CD14-positive monocyte (primary cell): ENCODE measurements at regions not wholly inside any gene's neighbourhood (a gene's known extent, or its start where the extent isn't known, plus 50 kb on each side); places are given as distances from the start of the nearest gene placed in this dataset.

Experiments used
- DNase-seq, 3 donors: peaks; one replicate each; pipeline ENCODE4 v3.0.0-alpha.2; 2011 to 2022
- H2AFZ ChIP-seq: 2 replicates; pipeline ENCODE4 v1.6.0; 2012; ENCODE audit warnings: mild to moderate bottlenecking, low read depth, low read length, inconsistent platforms; ENCODE audit not compliant: insufficient read depth, poor library complexity, severe bottlenecking
- H3K27ac ChIP-seq, 2 donors: 1 replicate in 1 of 2; 2 replicates in 1 of 2; pipeline ENCODE4 v1.5.1; 2012 to 2013; ENCODE audit warnings: low read length in 2 of 2, control low read depth in 1 of 2, inconsistent platforms in 1 of 2, low read depth in 1 of 2, mild to moderate bottlenecking in 1 of 2
- H3K27me3 ChIP-seq, 2 donors: one replicate each; pipeline versions ENCODE4 v1.6.0 to v1.6.1; 2011 to 2013; ENCODE audit warnings: low read length in 2 of 2; ENCODE audit not compliant: control insufficient read depth in 2 of 2, insufficient read depth in 2 of 2
- H3K36me3 ChIP-seq, 2 donors: replicated peaks in 1 of 2; 1 replicate in 1 of 2; 2 replicates in 1 of 2; pipeline versions ENCODE4 v1.5.1 to v1.6.1; 2012 to 2013; ENCODE audit warnings: low read length in 2 of 2, control low read depth in 1 of 2, inconsistent platforms in 1 of 2, mild to moderate bottlenecking in 1 of 2; ENCODE audit not compliant: insufficient read depth in 2 of 2, control insufficient read depth in 1 of 2
- H3K4me1 ChIP-seq, 2 donors: 1 replicate in 1 of 2; 2 replicates in 1 of 2; pipeline versions ENCODE4 v1.5.1 to v1.6.1; 2012 to 2013; ENCODE audit warnings: low read length in 2 of 2, control low read depth in 1 of 2, inconsistent platforms in 1 of 2, mild to moderate bottlenecking in 1 of 2, moderate library complexity in 1 of 2; ENCODE audit not compliant: insufficient read depth in 2 of 2, control insufficient read depth in 1 of 2
- H3K4me2 ChIP-seq: replicated peaks from 2 replicates; pipeline ENCODE3; 2012; ENCODE audit warnings: low read length, moderate library complexity, mild to moderate bottlenecking; ENCODE audit not compliant: poor library complexity, severe bottlenecking; ENCODE audit errors: extremely low read depth
- H3K4me3 ChIP-seq, 3 experiments: fragments of 200-600 bp in 1 of 3; sonication (generic) in 1 of 3; replicated peaks in 1 of 3; 1 replicate in 2 of 3; 2 replicates in 1 of 3; pipeline ENCODE4 v1.5.1; 2011 to 2013; ENCODE audit warnings: low read length in 3 of 3, mild to moderate bottlenecking in 3 of 3, control low read depth in 2 of 3, low read depth in 2 of 3, inconsistent platforms in 1 of 3, moderate library complexity in 1 of 3
- H3K79me2 ChIP-seq: 2 replicates; pipeline ENCODE4 v1.6.0; 2012; ENCODE audit warnings: mild to moderate bottlenecking, control low read depth, inconsistent platforms, low read length, moderate library complexity; ENCODE audit not compliant: insufficient read depth
- H3K9ac ChIP-seq: 2 replicates; pipeline ENCODE4 v1.6.0; 2017; ENCODE audit warnings: low read length, mild to moderate bottlenecking; ENCODE audit not compliant: insufficient read depth, poor library complexity, severe bottlenecking
- H3K9me3 ChIP-seq, 2 donors: replicated peaks in 1 of 2; 1 replicate in 1 of 2; 2 replicates in 1 of 2; pipeline versions ENCODE4 v1.5.1 to v1.6.1; 2012 to 2013; ENCODE audit warnings: low read length in 2 of 2, control low read depth in 1 of 2; ENCODE audit not compliant: control insufficient read depth in 1 of 2, insufficient read depth in 1 of 2
- H4K20me1 ChIP-seq: 2 replicates; pipeline ENCODE4 v1.6.0; 2012; ENCODE audit warnings: mild to moderate bottlenecking, low read length, control low read depth, moderate library complexity; ENCODE audit not compliant: insufficient read depth
- H3K27ac Mint-ChIP-seq, 7 donors: one replicate each; pipeline ENCODE4 v1.8.0; 2020; ENCODE audit warnings: mild to moderate bottlenecking in 7 of 7, mixed read lengths in 7 of 7, moderate library complexity in 6 of 7, inconsistent platforms in 2 of 7
- H3K27me3 Mint-ChIP-seq, 3 donors: one replicate each; pipeline ENCODE4 v1.8.0; 2021 to 2022; ENCODE audit warnings: low read depth in 3 of 3, mild to moderate bottlenecking in 3 of 3, mixed read lengths in 3 of 3, moderate library complexity in 3 of 3, inconsistent platforms in 1 of 3
- H3K36me3 Mint-ChIP-seq, 2 donors: one replicate each; pipeline ENCODE4 v1.8.0; 2020; ENCODE audit warnings: mixed read lengths in 2 of 2, inconsistent platforms in 1 of 2, mild to moderate bottlenecking in 1 of 2
- H3K4me1 Mint-ChIP-seq: one replicate; pipeline ENCODE4 v1.8.0; 2020; ENCODE audit warnings: mild to moderate bottlenecking, mixed read lengths
- H3K4me3 Mint-ChIP-seq, 2 donors: one replicate each; pipeline ENCODE4 v1.8.0; 2020; ENCODE audit warnings: mild to moderate bottlenecking in 2 of 2, mixed read lengths in 2 of 2, moderate library complexity in 1 of 2
- H3K9me3 Mint-ChIP-seq, 7 donors: one replicate each; pipeline ENCODE4 v1.8.0; 2020 to 2022; ENCODE audit warnings: mixed read lengths in 7 of 7, mild to moderate bottlenecking in 6 of 7, moderate library complexity in 6 of 7, inconsistent platforms in 2 of 7
- CTCF ChIP-seq: fragments of 200-600 bp; IDR thresholded peaks from one replicate; pipeline ENCODE4 v1.8.0; 2022; ENCODE audit warnings: antibody characterized with exemption, mild to moderate bottlenecking
- WGBS: methylation state at CpG from one replicate; pipeline ENCODE4 v1.1.5; 2013; ENCODE audit warnings: missing lambda C conversion rate; ENCODE audit not compliant: insufficient coverage; 5-methylcytosine and 5-hydroxymethylcytosine counted together
- intact Hi-C, 2 donors: fragments of 100-400 bp; cut with micrococcal nuclease; formaldehyde crosslinking; loops; one replicate each; pipeline versions ENCODE4 v1.15.0 to v1.15.1; 2023

- peaks cover 7 to 12% (median 8%) of the 10 kb centered on the region in 3 donors for H3K27me3 Mint-ChIP-seq
- WGBS, result 96% methylated on average over 30 of the region's 30 CpGs
- H3K36me3 ChIP-seq, result no peaks in the 10 kb centered on the region
- no peaks in the 10 kb centered on the region for H3K9me3 ChIP-seq
- no peak overlapping the region for H3K4me2 ChIP-seq
- no peaks in the 10 kb centered on the region for H3K9me3 Mint-ChIP-seq
- no peaks in the 10 kb centered on the region for H3K4me1 Mint-ChIP-seq
- no peak overlapping the region for H3K4me3 ChIP-seq
- H3K4me3 Mint-ChIP-seq, result no peak overlapping the region
- H3K27ac ChIP-seq, result no peak overlapping the region
- H3K9ac ChIP-seq, result no peak overlapping the region
- H3K27ac Mint-ChIP-seq, result no peak overlapping the region
- no peaks in the 10 kb centered on the region for H3K27me3 ChIP-seq
- no peaks in the 10 kb centered on the region for H3K79me2 ChIP-seq
- no peaks in the 10 kb centered on the region for H4K20me1 ChIP-seq
- intact Hi-C loops, result no loop called here
- no peak overlapping the region for H2AFZ ChIP-seq
- H3K36me3 Mint-ChIP-seq, result no peaks in the 10 kb centered on the region
- H3K4me1 ChIP-seq, result no peaks in the 10 kb centered on the region
- no peak for DNase-seq
- TF ChIP-seq CTCF, result no peak
Measured at GRCh38 chr20:63128367-63128766, 87.6 kb downstream of the YTHDF1 start.

- no peaks in the 10 kb centered on the region for H3K9me3 ChIP-seq
- Mint-ChIP-seq H3K4me1 (no peaks in the 10 kb centered on the region), H3K27me3 (peaks cover 7 to 12% (median 7%) of the 10 kb centered on the region in 3 donors), H3K27ac (no peak overlapping the region), H3K4me3 (no peak overlapping the region), H3K36me3 (no peaks in the 10 kb centered on the region), H3K9me3 (peaks cover 0 to 1% (median 0%) of the 10 kb centered on the region in 7 donors)
- H4K20me1 ChIP-seq, result no peaks in the 10 kb centered on the region
- no peak overlapping the region for H3K4me2 ChIP-seq
- H3K79me2 ChIP-seq, result no peaks in the 10 kb centered on the region
- no peaks in the 10 kb centered on the region for H3K36me3 ChIP-seq
- no peak overlapping the region for H3K9ac ChIP-seq
- no peak for DNase-seq
- 82% methylated on average over 20 of the region's 21 CpGs for WGBS
- H3K27ac ChIP-seq, result no peak overlapping the region
- no peaks in the 10 kb centered on the region for H3K27me3 ChIP-seq
- TF ChIP-seq CTCF, result no peak
- no peaks in the 10 kb centered on the region for H3K4me1 ChIP-seq
- no peak overlapping the region for H3K4me3 ChIP-seq
- intact Hi-C loops, result no loop called here
- H2AFZ ChIP-seq, result no peak overlapping the region
Measured at GRCh38 chr20:63127700-63128364, 88.1 kb downstream of the YTHDF1 start.
